Dermis blood vessel endothelial cell (primary cell): ENCODE measurements at regions not wholly inside any gene's neighbourhood (a gene's known extent, or its start where the extent isn't known, plus 50 kb on each side); places are given as distances from the start of the nearest gene placed in this dataset.
"Not testable (repeated sequence)": the region's sequence is repeated elsewhere in the genome, so short reads cannot be mapped to it uniquely, and the experiment has no call there.

ENCODE experiments used
- DNase-seq: peaks from one replicate; pipeline ENCODE4 v3.0.0; 2010

DNA sequence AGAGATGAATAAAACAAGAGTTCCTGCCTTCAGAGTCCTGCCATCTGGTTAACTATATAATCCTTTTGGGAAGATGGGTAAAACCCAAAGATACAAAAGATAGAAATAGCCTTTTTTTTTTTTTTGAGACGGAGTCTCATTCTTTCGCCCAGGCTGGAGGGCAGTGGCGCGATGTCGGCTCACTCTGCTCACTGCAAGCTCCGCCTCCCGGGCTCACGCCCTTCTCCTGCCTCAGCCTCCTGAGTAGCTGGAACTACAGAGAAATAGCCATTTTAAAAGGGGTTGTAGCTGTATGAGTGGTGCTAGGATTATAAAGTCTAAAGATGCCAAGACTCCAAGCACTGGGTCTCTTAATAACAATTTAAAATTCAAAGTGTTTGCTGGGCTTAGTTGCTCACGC is 97.2 kb downstream of the KDR start:
- no peak for DNase-seq

DNA sequence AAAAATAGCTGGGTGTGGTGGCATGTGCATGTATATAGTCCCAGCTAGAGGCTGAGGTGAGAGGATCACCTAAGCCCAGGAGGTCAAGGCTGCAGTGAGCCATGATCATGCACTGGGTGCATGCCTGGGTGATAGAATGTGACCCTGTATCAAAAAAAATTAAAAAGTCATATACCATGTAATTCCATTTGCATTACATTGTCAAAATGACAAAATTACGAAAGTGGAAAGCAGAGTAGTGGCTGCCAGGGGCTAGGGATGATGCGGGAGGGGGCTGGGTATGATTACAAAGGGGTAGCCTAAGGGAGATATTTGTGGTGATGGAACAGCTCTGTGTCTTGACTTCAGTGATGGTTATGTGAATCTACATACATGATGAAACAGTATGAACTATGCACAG is 97.8 kb downstream of the KDR start:
- DNase-seq = no peak

DNA sequence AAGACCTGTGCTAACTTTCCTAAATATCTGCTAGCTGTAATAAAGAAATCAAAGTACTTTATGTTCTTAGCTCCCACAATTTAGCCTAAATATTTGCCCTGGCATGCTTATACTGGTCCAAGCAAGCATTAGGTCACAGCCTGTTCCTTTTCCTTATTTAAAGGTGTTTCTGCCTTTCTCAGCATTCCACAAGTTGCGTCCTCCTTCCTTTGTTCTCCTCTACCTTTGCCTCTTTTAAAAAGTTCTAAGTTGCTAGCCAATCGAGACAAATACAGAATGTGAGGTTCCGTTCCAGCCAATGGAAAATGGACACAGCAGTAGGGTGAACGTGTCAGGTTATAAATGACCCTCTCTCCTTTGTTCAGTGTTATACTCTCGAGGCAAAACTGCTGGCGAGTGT is 99.9 kb downstream of the KDR start:
- not testable (repeated sequence) for DNase-seq

- no peak for DNase-seq
Observed at GRCh38 chr4:55023030-55023429, 102.4 kb downstream of the KDR start.

DNA sequence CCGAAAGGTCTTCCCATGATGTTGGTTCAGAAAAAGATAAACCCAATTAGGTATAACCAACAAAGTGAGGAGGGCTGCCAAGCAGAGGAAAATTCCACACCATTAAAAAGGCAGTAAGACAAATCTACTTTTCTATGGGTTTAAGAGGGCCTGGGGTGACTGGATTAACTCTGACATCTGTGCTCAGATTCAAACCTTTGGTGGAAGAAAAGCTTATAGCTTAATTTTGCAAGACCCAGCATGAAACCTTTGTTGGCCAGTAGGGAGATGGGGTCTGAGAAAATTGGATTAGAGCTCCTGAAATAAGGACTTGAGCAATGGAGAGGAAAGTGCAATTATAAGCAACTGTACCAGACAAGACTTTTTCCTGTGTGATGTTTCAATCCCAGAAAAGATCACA is 104.2 kb downstream of the KDR start:
- no peak for DNase-seq

DNA sequence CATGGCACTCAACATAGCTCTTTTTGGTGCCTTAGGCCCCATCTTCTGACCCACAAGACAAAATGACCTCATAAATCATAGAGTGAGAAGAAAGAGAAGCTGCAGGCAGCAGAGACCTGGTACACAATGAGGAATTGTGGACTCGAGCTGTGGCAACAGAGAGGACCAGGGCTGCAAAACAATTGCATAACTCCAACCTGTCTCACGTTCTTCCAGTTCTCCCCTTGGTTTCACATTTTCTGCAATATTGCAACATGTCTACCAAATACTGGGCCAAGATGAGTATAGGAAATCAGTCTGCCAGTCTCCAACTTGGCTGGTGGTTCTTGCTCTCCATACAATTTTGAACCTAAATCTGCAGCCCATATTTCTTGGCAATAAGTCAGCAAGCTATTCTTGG is 105.3 kb downstream of the KDR start:
- DNase-seq = no peak

GRCh38 chr4:55018978-55019377 is 106.4 kb downstream of the KDR start:
- no peak for DNase-seq

GRCh38 chr4:55018521-55018920 is 106.9 kb downstream of the KDR start:
- no peak for DNase-seq

GRCh38 chr4:55017406-55017805 is 108.0 kb downstream of the KDR start:
- no peak for DNase-seq

DNA sequence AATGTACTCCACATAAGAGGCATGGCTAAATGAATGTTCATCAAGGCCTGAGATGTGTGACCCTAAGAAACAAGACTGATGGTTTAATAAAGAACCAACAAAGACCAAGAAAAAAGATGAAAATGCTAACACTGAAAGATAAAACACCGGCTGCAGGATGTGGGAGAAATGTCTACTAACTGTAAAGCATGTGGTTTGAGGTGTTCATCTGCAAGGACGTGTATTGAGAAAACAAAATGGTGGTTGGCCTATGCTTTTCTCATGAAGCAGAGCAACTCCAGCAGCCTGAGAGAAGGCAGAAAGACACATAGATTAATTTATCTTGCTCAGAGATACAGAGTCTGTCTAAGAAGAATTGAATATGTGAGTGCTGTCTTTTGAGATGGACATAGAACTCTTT is 109.3 kb downstream of the KDR start:
- no peak for DNase-seq

GRCh38 chr4:55014876-55015275 is 110.5 kb downstream of the KDR start:
- DNase-seq = no peak

- no peak for DNase-seq
Observed at GRCh38 chr4:55013431-55013955, 111.9 kb downstream of the KDR start.

- DNase-seq = peak; percentile 66
Observed at GRCh38 chr4:55012363-55013230, 112.8 kb downstream of the KDR start.

- no peak for DNase-seq
Observed at GRCh38 chr4:55011761-55012160, 113.6 kb downstream of the KDR start.

GRCh38 chr4:55010550-55010949 is 114.8 kb downstream of the KDR start:
- DNase-seq = no peak

DNA sequence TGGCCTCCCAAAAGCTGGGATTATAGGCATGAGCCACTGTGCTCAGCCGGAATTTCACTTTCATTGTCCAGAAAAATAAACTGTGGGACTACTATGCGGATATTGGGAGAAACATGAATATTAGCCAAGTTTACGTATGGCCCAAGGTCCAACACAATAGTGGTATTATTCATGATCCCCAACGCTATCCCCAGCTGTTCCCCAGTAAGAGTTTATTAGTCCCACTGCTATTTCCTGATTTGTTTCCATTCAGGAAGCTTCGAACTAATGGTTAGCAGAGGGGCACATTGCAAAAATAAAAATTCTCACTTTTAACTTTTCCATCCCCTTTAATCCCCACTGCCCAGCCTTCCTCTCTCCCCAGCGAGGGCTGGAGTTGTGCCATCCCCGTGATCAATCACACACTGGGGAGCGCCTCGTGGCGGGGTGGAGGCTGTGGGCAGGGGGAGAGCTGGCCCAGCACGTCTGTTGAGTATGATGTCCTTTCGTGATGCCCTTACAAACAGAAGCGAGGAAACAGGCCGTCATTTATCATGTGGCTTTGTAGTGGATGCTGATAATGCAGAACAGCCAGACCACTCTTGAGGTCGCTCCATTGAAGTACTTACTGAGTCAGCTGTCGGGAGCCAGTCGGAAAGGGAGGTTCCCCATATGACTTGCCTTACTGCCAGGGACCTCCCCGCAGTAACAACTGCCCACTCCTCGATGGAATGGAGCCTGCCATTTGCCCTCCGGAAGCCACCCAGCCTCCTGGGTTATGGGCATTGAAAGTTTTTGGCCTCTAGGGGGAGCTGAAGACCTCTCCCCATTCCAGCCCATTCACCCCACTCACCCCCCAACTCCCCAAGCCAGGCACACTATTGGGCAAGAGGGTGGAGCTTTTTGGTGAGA is 117.0 kb downstream of the KDR start:
- peak; percentile 95 for DNase-seq

- no peak for DNase-seq
Observed at GRCh38 chr4:55005910-55006309, 119.5 kb downstream of the KDR start.

- peak; percentile 49 for DNase-seq
Observed at GRCh38 chr4:55004831-55005230, 120.6 kb downstream of the KDR start.

- DNase-seq = no peak
Observed at GRCh38 chr4:55002431-55002830, 123.0 kb downstream of the KDR start.

DNA sequence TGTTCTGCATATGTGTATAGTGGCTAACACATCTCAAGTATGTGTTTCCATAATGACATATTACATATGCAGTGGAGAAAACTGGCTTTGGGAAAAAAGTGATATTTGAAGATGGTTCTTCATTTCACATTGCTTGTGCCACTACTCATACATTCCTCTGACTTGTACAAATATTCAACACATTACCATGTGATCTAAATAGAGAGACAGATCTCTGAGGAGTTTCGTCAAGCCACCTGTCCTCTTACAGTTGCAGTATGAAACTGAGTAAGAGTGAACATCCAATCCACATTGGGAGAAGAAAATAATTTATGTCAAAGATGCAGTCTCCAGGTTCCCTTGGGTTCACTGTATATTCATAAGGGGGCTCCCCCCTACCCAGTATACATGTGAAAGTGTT is 123.9 kb downstream of the KDR start:
- no peak for DNase-seq

DNA sequence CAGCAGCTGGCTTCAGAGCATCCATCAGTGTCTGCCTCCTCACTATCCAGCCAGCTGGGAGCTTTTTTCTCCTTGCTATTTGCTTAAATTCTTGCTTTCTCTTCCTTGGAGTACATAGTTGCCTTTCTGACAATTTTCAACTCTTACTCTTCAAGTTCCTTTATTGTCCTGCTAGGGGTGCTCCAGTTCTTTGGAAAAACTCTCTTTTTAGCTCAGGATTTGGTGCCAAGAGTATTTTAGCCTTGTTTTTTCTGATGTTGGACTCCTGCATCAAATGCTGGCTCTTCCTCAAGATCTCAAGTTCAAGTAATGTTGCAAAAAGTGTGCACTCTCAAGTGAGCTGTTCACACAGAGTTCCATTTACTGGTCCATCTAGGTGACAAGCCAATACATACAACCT is 126.4 kb downstream of the KDR start:
- DNase-seq = peak; percentile 75

- not testable (repeated sequence) for DNase-seq
Observed at GRCh38 chr4:54993473-54994026, 131.8 kb downstream of the KDR start.

GRCh38 chr4:54992266-54992665 is 133.1 kb downstream of the KDR start:
- DNase-seq = no peak
